ENCODE measurements at regions not wholly inside any gene's neighbourhood (a gene's known extent, or its start where the extent isn't known, plus 50 kb on each side); places are given as distances from the start of the nearest gene placed in this dataset.
"Not testable (repeated sequence)": the region's sequence is repeated elsewhere in the genome, so short reads cannot be mapped to it uniquely, and the experiment has no call there.

- DNase-seq (ENCODE audit: low read depth) = not testable (repeated sequence)
These were observed 279.6 kb upstream of the HS6ST1 start for GRCh38 chr2:128598260-128598659.

- no peak for DNase-seq (ENCODE audit: low read depth)
These were observed 280.3 kb upstream of the HS6ST1 start for GRCh38 chr2:128598862-128599441.

GRCh38 chr2:128599700-128600099, 281.0 kb upstream of the HS6ST1 start:
- DNase-seq (ENCODE audit: low read depth) = no peak

- DNase-seq (ENCODE audit: low read depth) = no peak
These were observed 282.1 kb upstream of the HS6ST1 start for GRCh38 chr2:128600581-128601297.

- no peak for DNase-seq (ENCODE audit: low read depth)
These were observed 282.8 kb upstream of the HS6ST1 start for GRCh38 chr2:128601298-128602037.

- no peak for DNase-seq (ENCODE audit: low read depth)
These were observed 283.5 kb upstream of the HS6ST1 start for GRCh38 chr2:128602038-128602698.

- DNase-seq (ENCODE audit: low read depth) = no peak
These were observed 284.0 kb upstream of the HS6ST1 start for GRCh38 chr2:128602699-128603101.

GRCh38 chr2:128603411-128603924, 284.8 kb upstream of the HS6ST1 start:
- no peak for DNase-seq (ENCODE audit: low read depth)

GRCh38 chr2:128604045-128604444, 285.4 kb upstream of the HS6ST1 start:
- no peak for DNase-seq (ENCODE audit: low read depth)

GRCh38 chr2:128604581-128604980, 285.9 kb upstream of the HS6ST1 start:
- not testable (repeated sequence) for DNase-seq (ENCODE audit: low read depth)

- DNase-seq (ENCODE audit: low read depth) = no peak
These were observed 286.8 kb upstream of the HS6ST1 start for GRCh38 chr2:128605421-128605820.

GRCh38 chr2:128605931-128606330, 287.3 kb upstream of the HS6ST1 start:
- DNase-seq (ENCODE audit: low read depth) = no peak

GRCh38 chr2:128606837-128607236, 288.2 kb upstream of the HS6ST1 start:
- DNase-seq (ENCODE audit: low read depth) = no peak

- DNase-seq (ENCODE audit: low read depth) = no peak
These were observed 288.8 kb upstream of the HS6ST1 start for GRCh38 chr2:128607440-128607839.

- DNase-seq (ENCODE audit: low read depth) = no peak
These were observed 289.3 kb upstream of the HS6ST1 start for GRCh38 chr2:128607911-128608506.

GRCh38 chr2:128608921-128609880, 290.5 kb upstream of the HS6ST1 start:
- no peak for DNase-seq (ENCODE audit: low read depth)

GRCh38 chr2:128610496-128610895, 291.8 kb upstream of the HS6ST1 start:
- DNase-seq (ENCODE audit: low read depth) = no peak

GRCh38 chr2:128611421-128612320, 293.0 kb upstream of the HS6ST1 start:
- DNase-seq (ENCODE audit: low read depth) = no peak

- no peak for DNase-seq (ENCODE audit: low read depth)
These were observed 294.0 kb upstream of the HS6ST1 start for GRCh38 chr2:128612628-128613027.

- no peak for DNase-seq (ENCODE audit: low read depth)
These were observed 294.7 kb upstream of the HS6ST1 start for GRCh38 chr2:128613351-128613750.

All from non-pigmented ciliary epithelial cell (primary cell).